ENCODE measurements at regions not wholly inside any gene's neighbourhood (a gene's known extent, or its start where the extent isn't known, plus 50 kb on each side); places are given as distances from the start of the nearest gene placed in this dataset.

DNA sequence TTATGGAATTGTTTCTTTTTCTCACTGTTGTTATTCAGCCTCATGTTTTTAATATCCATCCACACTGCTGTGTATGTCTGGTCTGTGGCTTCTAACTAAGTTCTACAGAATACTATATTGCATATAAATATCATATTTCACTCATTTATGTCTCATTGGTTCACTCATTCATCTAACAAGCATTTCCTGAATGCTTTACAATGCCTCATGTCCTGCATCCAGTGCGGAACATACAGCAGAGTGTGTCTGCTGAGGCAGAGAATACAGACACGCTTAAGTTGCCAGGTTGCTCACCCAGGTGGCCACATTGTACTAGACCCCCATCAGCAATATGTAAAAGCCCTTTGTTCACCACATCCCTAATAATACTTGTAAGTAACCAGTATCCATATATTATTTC lies 111.8 kb upstream of the CNTNAP2 start:
- no peak for DNase-seq (ENCODE audit: low read depth, low spot score)
- intact Hi-C loops (cut with micrococcal nuclease) = no loop called here
- BruUV-seq (replicated peaks) = no TSS peak
- no peaks in the 10 kb centered on the region for H3K4me1 ChIP-seq (ENCODE audit: control insufficient read depth in 1 of 2, insufficient read depth in 2 of 2, low read length in 2 of 2)
- no peaks in the 10 kb centered on the region for H3K9me2 ChIP-seq (ENCODE audit: insufficient read depth)
- POLR2A ChIA-PET = no interaction called here
- RAD21 ChIA-PET (ENCODE audit: low non-redundant PET in 1 of 2, low total read pairs in 2 of 2, uncharacterized antibody in 2 of 2, unreplicated experiment in 2 of 2) = no interaction called here
- CTCF ChIA-PET = no interaction called here
- H2AFZ ChIP-seq (ENCODE audit: low read depth, low read length, poor library complexity, severe bottlenecking) = no peak overlapping the region
- no peak overlapping the region for H3K4me2 ChIP-seq (ENCODE audit: low read length)
- peaks cover 4 to 30% of the 10 kb centered on the region in 2 experiments; a peak in 2 of 4 replicates for H3K9me3 ChIP-seq (ENCODE audit: control insufficient read depth in 1 of 2, insufficient read depth in 1 of 2, low read depth in 1 of 2, low read length in 2 of 2)
- no peak overlapping the region for H3K4me3 ChIP-seq (replicated peaks in 1 of 2; ENCODE audit: low read depth in 1 of 2, low read length in 2 of 2)
- H3K36me3 ChIP-seq (ENCODE audit: control insufficient read depth in 1 of 2, insufficient read depth in 2 of 2, low read length in 2 of 2) = no peaks in the 10 kb centered on the region
- ATAC-seq = no peak
- H4K20me1 ChIP-seq (ENCODE audit: insufficient read depth) = no peaks in the 10 kb centered on the region; the same call in 1 of the 2 replicates
- H3K27me3 ChIP-seq (ENCODE audit: insufficient read depth, low read length) = no peaks in the 10 kb centered on the region
- H3K27ac ChIP-seq (ENCODE audit: low read depth, low read length) = no peak overlapping the region
- TF ChIP-seq ELF1 (IDR thresholded peaks at IDR 0.05; ENCODE audit: borderline replicate concordance, low read depth) (no peak), CBX3 (IDR thresholded peaks at IDR 0.05; ENCODE audit: low read depth) (no peak), SIN3A (IDR thresholded peaks at IDR 0.05; ENCODE audit: low read depth) (no peak)
- TF ChIP-seq, protein P1, sequence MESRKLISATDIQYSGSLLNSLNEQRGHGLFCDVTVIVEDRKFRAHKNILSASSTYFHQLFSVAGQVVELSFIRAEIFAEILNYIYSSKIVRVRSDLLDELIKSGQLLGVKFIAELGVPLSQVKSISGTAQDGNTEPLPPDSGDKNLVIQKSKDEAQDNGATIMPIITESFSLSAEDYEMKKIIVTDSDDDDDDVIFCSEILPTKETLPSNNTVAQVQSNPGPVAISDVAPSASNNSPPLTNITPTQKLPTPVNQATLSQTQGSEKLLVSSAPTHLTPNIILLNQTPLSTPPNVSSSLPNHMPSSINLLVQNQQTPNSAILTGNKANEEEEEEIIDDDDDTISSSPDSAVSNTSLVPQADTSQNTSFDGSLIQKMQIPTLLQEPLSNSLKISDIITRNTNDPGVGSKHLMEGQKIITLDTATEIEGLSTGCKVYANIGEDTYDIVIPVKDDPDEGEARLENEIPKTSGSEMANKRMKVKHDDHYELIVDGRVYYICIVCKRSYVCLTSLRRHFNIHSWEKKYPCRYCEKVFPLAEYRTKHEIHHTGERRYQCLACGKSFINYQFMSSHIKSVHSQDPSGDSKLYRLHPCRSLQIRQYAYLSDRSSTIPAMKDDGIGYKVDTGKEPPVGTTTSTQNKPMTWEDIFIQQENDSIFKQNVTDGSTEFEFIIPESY (IDR thresholded peaks at IDR 0.05; ENCODE audit: extremely low read depth, insufficient replicate concordance, low read length) = no peak
- H3K9ac ChIP-seq (ENCODE audit: low read length) = no peak overlapping the region
- no peaks in the 10 kb centered on the region for H3K79me2 ChIP-seq (ENCODE audit: insufficient read depth, low read length)

DNA sequence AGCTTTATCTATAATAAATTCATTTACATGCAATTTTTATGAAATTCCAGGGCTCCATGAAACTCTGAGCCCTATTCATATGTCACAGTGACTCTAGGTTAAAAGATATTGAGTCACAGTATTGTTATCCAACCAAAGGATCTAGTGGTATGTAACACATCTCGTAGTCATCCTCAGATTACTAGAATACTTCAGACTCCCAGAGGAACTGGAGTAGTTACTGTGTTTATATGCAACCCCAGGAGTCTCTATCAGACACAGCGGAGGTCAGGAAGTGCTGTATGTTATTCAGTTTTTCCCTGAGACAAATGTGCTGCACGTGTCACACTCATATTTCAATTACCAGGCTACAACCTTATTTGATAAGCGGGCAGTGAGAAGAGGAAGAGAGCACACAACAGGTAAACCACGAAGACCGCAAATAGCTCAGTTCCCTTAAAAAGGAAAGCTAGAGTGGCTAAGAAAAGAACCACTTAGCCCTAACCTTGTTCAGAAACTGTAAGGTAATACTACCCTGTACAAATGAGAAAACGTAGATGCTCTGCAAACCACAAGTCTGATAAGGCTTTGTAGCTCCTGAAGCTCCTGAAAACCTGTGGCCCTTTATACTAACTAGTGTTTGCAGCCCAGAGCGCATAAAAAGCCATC lies 114.0 kb upstream of the CNTNAP2 start:
- ChIA-PET CTCF (no interaction called here), POLR2A (no interaction called here), RAD21 (ENCODE audit: low non-redundant PET in 1 of 2, low total read pairs in 2 of 2, uncharacterized antibody in 2 of 2, unreplicated experiment in 2 of 2) (no interaction called here)
- Histone ChIP-seq H3K9me3 (ENCODE audit: control insufficient read depth in 1 of 2, insufficient read depth in 1 of 2, low read depth in 1 of 2, low read length in 2 of 2) (peaks cover 7 to 33% of the 10 kb centered on the region in 2 experiments; a peak in 2 of 4 replicates), H3K9ac (ENCODE audit: low read length) (no peak overlapping the region), H2AFZ (ENCODE audit: low read depth, low read length, poor library complexity, severe bottlenecking) (no peak overlapping the region), H3K27me3 (ENCODE audit: insufficient read depth, low read length) (no peaks in the 10 kb centered on the region), H3K4me1 (ENCODE audit: control insufficient read depth in 1 of 2, insufficient read depth in 2 of 2, low read length in 2 of 2) (no peaks in the 10 kb centered on the region), H3K9me2 (ENCODE audit: insufficient read depth) (no peaks in the 10 kb centered on the region), H3K36me3 (ENCODE audit: control insufficient read depth in 1 of 2, insufficient read depth in 2 of 2, low read length in 2 of 2) (no peaks in the 10 kb centered on the region), H3K4me2 (ENCODE audit: low read length) (no peak overlapping the region), H3K27ac (ENCODE audit: low read depth, low read length) (no peak overlapping the region), H3K4me3 (replicated peaks in 1 of 2; ENCODE audit: low read depth in 1 of 2, low read length in 2 of 2) (no peak overlapping the region), H4K20me1 (ENCODE audit: insufficient read depth) (no peaks in the 10 kb centered on the region; the same call in 1 of the 2 replicates), H3K79me2 (ENCODE audit: insufficient read depth, low read length) (no peaks in the 10 kb centered on the region)
- BruUV-seq (replicated peaks) = no TSS peak
- DNase-seq (ENCODE audit: low read depth, low spot score) = no peak
- no peak for ATAC-seq
- intact Hi-C loops (cut with micrococcal nuclease) = no loop called here
- TF ChIP-seq EZH2phosphoT487 (IDR thresholded peaks at IDR 0.05; ENCODE audit: borderline replicate concordance) = no peak
- TF ChIP-seq SP1 (IDR thresholded peaks at IDR 0.05; ENCODE audit: low read depth) = no peak
- no peak for TF ChIP-seq ZNF274 (IDR thresholded peaks at IDR 0.05; ENCODE audit: low read depth, low read length)
- TF ChIP-seq TCF7L2 (IDR thresholded peaks at IDR 0.05; ENCODE audit: borderline replicate concordance, extremely low read depth, insufficient read depth, insufficient read length) = no peak
- TF ChIP-seq ELF1 (IDR thresholded peaks at IDR 0.05; ENCODE audit: borderline replicate concordance, low read depth) = no peak
- TF ChIP-seq POLR2A (IDR thresholded peaks at IDR 0.05; ENCODE audit: borderline replicate concordance, extremely low read depth, insufficient read depth, insufficient read length) = no peak
- TF ChIP-seq POLR2AphosphoS5 (IDR thresholded peaks at IDR 0.05; ENCODE audit: low read depth, low read length) = no peak
- TF ChIP-seq, protein P2, sequence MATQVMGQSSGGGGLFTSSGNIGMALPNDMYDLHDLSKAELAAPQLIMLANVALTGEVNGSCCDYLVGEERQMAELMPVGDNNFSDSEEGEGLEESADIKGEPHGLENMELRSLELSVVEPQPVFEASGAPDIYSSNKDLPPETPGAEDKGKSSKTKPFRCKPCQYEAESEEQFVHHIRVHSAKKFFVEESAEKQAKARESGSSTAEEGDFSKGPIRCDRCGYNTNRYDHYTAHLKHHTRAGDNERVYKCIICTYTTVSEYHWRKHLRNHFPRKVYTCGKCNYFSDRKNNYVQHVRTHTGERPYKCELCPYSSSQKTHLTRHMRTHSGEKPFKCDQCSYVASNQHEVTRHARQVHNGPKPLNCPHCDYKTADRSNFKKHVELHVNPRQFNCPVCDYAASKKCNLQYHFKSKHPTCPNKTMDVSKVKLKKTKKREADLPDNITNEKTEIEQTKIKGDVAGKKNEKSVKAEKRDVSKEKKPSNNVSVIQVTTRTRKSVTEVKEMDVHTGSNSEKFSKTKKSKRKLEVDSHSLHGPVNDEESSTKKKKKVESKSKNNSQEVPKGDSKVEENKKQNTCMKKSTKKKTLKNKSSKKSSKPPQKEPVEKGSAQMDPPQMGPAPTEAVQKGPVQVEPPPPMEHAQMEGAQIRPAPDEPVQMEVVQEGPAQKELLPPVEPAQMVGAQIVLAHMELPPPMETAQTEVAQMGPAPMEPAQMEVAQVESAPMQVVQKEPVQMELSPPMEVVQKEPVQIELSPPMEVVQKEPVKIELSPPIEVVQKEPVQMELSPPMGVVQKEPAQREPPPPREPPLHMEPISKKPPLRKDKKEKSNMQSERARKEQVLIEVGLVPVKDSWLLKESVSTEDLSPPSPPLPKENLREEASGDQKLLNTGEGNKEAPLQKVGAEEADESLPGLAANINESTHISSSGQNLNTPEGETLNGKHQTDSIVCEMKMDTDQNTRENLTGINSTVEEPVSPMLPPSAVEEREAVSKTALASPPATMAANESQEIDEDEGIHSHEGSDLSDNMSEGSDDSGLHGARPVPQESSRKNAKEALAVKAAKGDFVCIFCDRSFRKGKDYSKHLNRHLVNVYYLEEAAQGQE (IDR thresholded peaks at IDR 0.05; ENCODE audit: low read depth) = no peak
- TF ChIP-seq SIN3A (IDR thresholded peaks at IDR 0.05; ENCODE audit: low read depth) = no peak
- no peak for TF ChIP-seq EZH2 (IDR thresholded peaks at IDR 0.05)

Data from HCT116 (cell line).